ENCODE measurements at regions not wholly inside any gene's neighbourhood (a gene's known extent, or its start where the extent isn't known, plus 50 kb on each side); places are given as distances from the start of the nearest gene placed in this dataset.

DNA sequence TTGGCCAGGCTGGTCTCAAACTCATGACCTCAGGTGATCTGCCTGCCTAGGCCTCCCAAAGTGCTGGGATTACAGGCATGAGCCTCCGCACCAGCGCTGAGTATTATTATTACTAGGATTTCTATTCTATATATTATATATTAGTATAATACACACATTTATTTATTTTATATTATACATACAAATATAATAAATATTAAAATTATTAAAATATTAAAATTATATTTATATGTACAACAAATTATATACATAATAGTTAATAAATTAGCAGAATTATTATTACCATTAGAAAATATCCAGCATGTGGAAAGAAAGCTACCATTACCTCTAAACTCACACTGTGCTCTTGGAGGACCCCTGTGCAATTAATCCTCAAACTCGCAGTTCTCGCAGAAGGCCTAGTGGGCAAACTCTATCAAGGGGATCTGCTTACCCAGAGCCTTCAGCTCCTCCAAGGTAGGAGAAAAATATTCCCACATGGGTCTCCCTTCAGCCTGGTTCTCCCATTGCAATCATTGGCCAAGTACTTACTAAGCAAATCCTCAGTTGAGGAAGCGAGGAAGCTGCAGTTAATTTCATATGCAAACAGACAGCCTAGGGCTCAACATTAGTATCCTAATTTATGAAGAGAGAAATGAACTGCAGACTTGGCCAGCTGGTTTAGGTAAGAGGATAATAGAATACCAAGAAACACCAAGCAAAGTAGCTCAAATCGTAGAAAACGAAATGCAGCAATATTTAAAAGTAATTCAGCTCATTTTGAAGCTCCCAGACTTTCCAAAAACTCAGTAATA is 241.4 kb upstream of the IRX5 start:
- Histone ChIP-seq H3K36me3 (ENCODE audit: control insufficient read depth, insufficient read depth, low read length) (no peaks in the 10 kb centered on the region), H3K27me3 (ENCODE audit: control insufficient read depth, insufficient read depth, low read length) (no peaks in the 10 kb centered on the region), H3K27ac (ENCODE audit: low read length) (no peak overlapping the region), H3K4me1 (ENCODE audit: control insufficient read depth, insufficient read depth, low read length) (no peaks in the 10 kb centered on the region), H3K4me3 (ENCODE audit: low read length) (no peak overlapping the region), H3K9me3 (ENCODE audit: control insufficient read depth, low read depth, low read length) (no peaks in the 10 kb centered on the region)
- 100% methylated on average over 1 of the region's 7 CpGs for WGBS (ENCODE audit: insufficient coverage, low lambda C conversion rate)
- DNase-seq: no peak

DNA sequence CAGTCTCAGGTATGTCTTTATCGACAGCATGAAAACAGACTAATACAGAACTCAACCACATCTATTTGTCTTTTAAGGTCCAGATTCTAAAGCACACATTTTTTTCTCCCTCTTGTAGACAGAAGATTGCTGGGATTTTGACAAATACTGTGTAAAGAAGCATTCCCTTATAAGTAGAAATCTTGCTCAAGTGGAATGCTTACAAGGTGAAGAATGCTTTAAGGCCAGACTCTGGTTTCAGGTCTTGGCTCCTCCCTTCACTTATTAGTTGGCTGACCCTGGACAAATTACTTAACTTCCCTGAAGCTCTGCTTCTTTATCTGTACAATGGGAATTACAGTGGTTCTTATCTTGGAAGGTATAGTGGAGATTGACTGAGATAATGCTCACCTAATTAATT is 242.3 kb upstream of the IRX5 start:
- Histone ChIP-seq H3K4me3 (ENCODE audit: low read length) (no peak overlapping the region), H3K36me3 (ENCODE audit: control insufficient read depth, insufficient read depth, low read length) (no peaks in the 10 kb centered on the region), H3K4me1 (ENCODE audit: control insufficient read depth, insufficient read depth, low read length) (no peaks in the 10 kb centered on the region), H3K27me3 (ENCODE audit: control insufficient read depth, insufficient read depth, low read length) (no peaks in the 10 kb centered on the region), H3K27ac (ENCODE audit: low read length) (no peak overlapping the region), H3K9me3 (ENCODE audit: control insufficient read depth, low read depth, low read length) (no peaks in the 10 kb centered on the region)
- no peak for DNase-seq
- WGBS (ENCODE audit: insufficient coverage, low lambda C conversion rate): no CpG with 5 or more reads among the region's 1 CpG

DNA sequence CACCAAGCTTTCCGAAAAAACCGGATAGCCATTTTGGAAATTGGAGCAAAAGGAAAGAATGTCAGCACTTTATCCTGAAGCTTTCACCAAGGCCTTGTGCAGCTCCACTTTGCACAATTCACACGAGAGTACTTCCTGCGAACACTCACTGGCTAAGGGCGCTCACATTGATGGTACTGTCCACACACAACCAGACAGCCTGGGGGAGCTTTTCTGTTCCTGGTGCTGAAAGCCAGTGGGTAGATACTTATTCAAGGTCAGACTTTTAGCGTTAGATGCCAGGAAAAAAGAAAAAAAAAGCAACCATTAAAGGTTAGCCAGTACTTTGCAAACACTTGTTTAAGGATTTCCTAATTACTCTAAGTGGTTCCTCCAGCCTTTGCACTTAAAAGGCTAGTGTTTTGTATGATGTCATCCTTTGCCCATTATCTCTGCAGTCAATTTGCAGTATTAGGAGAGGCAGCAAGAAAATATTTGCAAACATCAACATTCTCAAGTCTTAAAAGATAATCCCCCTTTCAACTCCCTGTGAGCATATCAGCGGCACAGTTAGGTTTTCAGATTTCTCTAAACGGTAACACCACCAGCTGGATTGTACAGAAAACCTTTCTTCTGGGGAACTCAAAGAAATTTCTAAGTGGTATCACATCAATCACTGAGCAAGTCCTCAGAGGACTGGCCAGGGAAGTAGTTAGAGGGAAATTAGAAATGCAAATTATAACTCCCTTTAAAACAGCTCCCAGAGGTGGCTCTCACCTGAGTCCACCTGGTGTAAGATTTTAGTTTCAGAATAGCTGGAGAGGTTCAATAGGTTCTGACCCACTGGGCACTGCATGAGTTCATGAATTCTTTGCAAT is 243.4 kb upstream of the IRX5 start:
- Histone ChIP-seq H3K9me3 (ENCODE audit: control insufficient read depth, low read depth, low read length) (no peaks in the 10 kb centered on the region), H3K27ac (ENCODE audit: low read length) (no peak overlapping the region), H3K4me3 (ENCODE audit: low read length) (no peak overlapping the region), H3K27me3 (ENCODE audit: control insufficient read depth, insufficient read depth, low read length) (no peaks in the 10 kb centered on the region), H3K4me1 (ENCODE audit: control insufficient read depth, insufficient read depth, low read length) (no peaks in the 10 kb centered on the region), H3K36me3 (ENCODE audit: control insufficient read depth, insufficient read depth, low read length) (no peaks in the 10 kb centered on the region)
- 0% methylated on average over 1 of the region's 8 CpGs for WGBS (ENCODE audit: insufficient coverage, low lambda C conversion rate)
- no peak for DNase-seq

DNA sequence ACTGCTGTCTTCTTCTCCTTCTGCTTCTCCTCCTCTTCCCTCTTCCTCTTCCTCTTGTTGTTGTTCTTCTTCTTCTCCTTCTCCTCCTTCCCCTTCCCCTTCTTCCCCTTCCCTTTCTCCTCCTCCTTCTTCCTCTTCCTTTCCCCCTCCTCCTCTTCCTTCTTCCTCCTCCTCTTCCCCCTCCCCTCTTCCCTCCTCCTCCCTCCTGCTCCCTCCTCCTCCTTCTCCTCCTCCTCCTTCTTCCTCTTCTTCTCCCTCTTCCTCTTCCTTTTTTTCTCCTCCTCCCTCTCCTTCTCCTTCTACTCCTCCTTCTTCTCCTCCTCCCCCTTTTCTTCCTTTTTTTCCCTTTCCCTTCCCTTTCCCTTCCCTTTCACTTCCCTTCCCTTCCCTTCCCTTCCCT is 245.0 kb upstream of the IRX5 start:
- no peak for DNase-seq
- Histone ChIP-seq H3K4me1 (ENCODE audit: control insufficient read depth, insufficient read depth, low read length) (no peaks in the 10 kb centered on the region), H3K36me3 (ENCODE audit: control insufficient read depth, insufficient read depth, low read length) (no peaks in the 10 kb centered on the region), H3K9me3 (ENCODE audit: control insufficient read depth, low read depth, low read length) (no peaks in the 10 kb centered on the region), H3K27ac (ENCODE audit: low read length) (no peak overlapping the region), H3K27me3 (ENCODE audit: control insufficient read depth, insufficient read depth, low read length) (no peaks in the 10 kb centered on the region), H3K4me3 (ENCODE audit: low read length) (no peak overlapping the region)

DNA sequence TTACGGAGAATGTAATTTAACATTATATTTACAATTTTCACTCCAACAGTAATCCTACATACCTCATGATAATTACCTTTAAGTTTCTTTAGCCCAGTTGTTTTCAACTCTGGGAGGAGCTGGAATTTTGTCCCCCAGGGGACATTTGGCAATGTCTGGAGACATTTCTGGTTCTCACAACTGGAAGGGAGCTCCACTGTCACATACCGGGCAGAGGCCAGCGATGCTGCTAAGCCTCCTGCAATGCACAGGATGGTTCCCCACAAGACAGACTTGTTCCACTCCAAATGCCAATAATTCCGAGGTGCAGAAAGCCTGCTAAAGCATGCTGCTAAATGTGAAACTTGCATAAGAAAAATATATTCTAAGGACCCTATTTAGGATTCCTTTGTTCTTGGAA is 251.1 kb upstream of the IRX5 start:
- Histone ChIP-seq H3K4me1 (ENCODE audit: control insufficient read depth, insufficient read depth, low read length) (no peaks in the 10 kb centered on the region), H3K27ac (ENCODE audit: low read length) (no peak overlapping the region), H3K36me3 (ENCODE audit: control insufficient read depth, insufficient read depth, low read length) (no peaks in the 10 kb centered on the region), H3K4me3 (ENCODE audit: low read length) (no peak overlapping the region), H3K9me3 (ENCODE audit: control insufficient read depth, low read depth, low read length) (no peaks in the 10 kb centered on the region), H3K27me3 (ENCODE audit: control insufficient read depth, insufficient read depth, low read length) (no peaks in the 10 kb centered on the region)
- DNase-seq: no peak
- WGBS (ENCODE audit: insufficient coverage, low lambda C conversion rate): 100% methylated on average over 1 of the region's 4 CpGs

- Histone ChIP-seq H3K27ac (ENCODE audit: low read length) (no peak overlapping the region), H3K4me1 (ENCODE audit: control insufficient read depth, insufficient read depth, low read length) (no peaks in the 10 kb centered on the region), H3K36me3 (ENCODE audit: control insufficient read depth, insufficient read depth, low read length) (no peaks in the 10 kb centered on the region), H3K4me3 (ENCODE audit: low read length) (no peak overlapping the region), H3K9me3 (ENCODE audit: control insufficient read depth, low read depth, low read length) (no peaks in the 10 kb centered on the region), H3K27me3 (ENCODE audit: control insufficient read depth, insufficient read depth, low read length) (no peaks in the 10 kb centered on the region)
- 90% methylated on average over 3 of the region's 6 CpGs for WGBS (ENCODE audit: insufficient coverage, low lambda C conversion rate)
- no peak for DNase-seq
Measured at GRCh38 chr16:54677308-54677950, 253.2 kb upstream of the IRX5 start.

GRCh38 chr16:54673313-54673712 is 257.4 kb upstream of the IRX5 start:
- no peaks in the 10 kb centered on the region for H3K36me3 ChIP-seq (ENCODE audit: control insufficient read depth, insufficient read depth, low read length)
- H3K27me3 ChIP-seq (ENCODE audit: control insufficient read depth, insufficient read depth, low read length): no peaks in the 10 kb centered on the region
- no peak overlapping the region for H3K4me3 ChIP-seq (ENCODE audit: low read length)
- H3K27ac ChIP-seq (ENCODE audit: low read length): no peak overlapping the region
- no peak for DNase-seq
- no peaks in the 10 kb centered on the region for H3K9me3 ChIP-seq (ENCODE audit: control insufficient read depth, low read depth, low read length)
- no CpG with 5 or more reads among the region's 1 CpG for WGBS (ENCODE audit: insufficient coverage, low lambda C conversion rate)
- no peaks in the 10 kb centered on the region for H3K4me1 ChIP-seq (ENCODE audit: control insufficient read depth, insufficient read depth, low read length)

GRCh38 chr16:54672500-54672899 is 258.2 kb upstream of the IRX5 start:
- Histone ChIP-seq H3K36me3 (ENCODE audit: control insufficient read depth, insufficient read depth, low read length) (no peaks in the 10 kb centered on the region), H3K9me3 (ENCODE audit: control insufficient read depth, low read depth, low read length) (no peaks in the 10 kb centered on the region), H3K4me1 (ENCODE audit: control insufficient read depth, insufficient read depth, low read length) (no peaks in the 10 kb centered on the region), H3K27ac (ENCODE audit: low read length) (no peak overlapping the region), H3K4me3 (ENCODE audit: low read length) (no peak overlapping the region), H3K27me3 (ENCODE audit: control insufficient read depth, insufficient read depth, low read length) (no peaks in the 10 kb centered on the region)
- WGBS (ENCODE audit: insufficient coverage, low lambda C conversion rate): no CpG with 5 or more reads among the region's 1 CpG
- DNase-seq: no peak

DNA sequence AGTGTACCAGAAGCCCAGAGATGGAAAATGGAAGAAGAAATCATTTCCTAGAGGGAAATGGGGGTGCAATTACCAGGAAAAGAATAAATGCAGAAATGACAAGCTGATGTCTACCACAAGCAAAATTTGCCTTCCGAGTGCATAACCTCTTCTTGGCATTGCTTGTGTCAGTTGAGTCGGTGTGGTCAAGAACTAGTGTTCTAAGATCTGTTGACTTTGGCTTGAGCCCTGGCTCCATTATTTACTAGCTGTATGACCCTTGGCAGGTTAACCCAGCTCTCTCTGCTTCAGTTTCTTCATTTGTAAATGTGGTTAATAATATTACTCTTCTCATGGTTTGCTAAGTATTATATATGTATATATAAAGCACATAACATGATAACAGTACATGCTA is 273.0 kb upstream of the IRX5 start:
- no peaks in the 10 kb centered on the region for H3K36me3 ChIP-seq (ENCODE audit: control insufficient read depth, insufficient read depth, low read length)
- DNase-seq: no peak
- no CpG with 5 or more reads among the region's 2 CpGs for WGBS (ENCODE audit: insufficient coverage, low lambda C conversion rate)
- peaks cover 5% of the 10 kb centered on the region for H3K27me3 ChIP-seq (ENCODE audit: control insufficient read depth, insufficient read depth, low read length)
- no peaks in the 10 kb centered on the region for H3K4me1 ChIP-seq (ENCODE audit: control insufficient read depth, insufficient read depth, low read length)
- no peak overlapping the region for H3K4me3 ChIP-seq (ENCODE audit: low read length)
- H3K27ac ChIP-seq (ENCODE audit: low read length): no peak overlapping the region
- no peaks in the 10 kb centered on the region for H3K9me3 ChIP-seq (ENCODE audit: control insufficient read depth, low read depth, low read length)

DNA sequence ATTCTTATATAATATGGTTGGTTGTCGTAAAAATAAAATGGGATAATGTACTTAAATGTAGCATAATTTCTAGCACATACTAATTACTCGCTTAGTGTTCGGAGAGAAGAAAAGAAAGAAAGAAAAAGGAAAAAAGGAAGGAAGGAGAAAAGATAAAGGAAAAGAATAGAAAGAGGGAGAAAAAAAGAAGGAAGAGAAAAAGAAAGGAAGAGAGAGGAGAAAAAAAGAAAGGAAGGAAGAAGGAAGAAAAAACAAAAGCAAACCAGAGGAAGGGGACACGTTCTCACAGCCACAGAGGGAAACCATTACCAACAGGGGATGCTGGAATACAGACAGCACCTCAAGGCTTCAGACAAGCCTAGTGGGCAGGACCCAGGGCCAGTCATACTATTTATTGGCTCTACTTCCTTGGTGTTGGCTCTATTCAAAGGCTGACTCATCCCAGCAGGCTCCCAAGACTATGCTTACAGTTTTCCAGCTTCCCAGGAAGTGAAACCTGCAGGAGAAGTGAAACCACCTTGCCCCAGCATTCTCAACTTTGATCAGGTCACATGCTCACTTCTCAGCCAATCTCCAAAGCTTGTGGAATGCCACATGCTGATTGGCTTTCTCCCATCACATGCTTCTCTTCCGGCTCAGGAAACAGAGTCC is 273.5 kb upstream of the IRX5 start:
- H3K36me3 ChIP-seq (ENCODE audit: control insufficient read depth, insufficient read depth, low read length): no peaks in the 10 kb centered on the region
- no peaks in the 10 kb centered on the region for H3K4me1 ChIP-seq (ENCODE audit: control insufficient read depth, insufficient read depth, low read length)
- no peak overlapping the region for H3K4me3 ChIP-seq (ENCODE audit: low read length)
- H3K27ac ChIP-seq (ENCODE audit: low read length): no peak overlapping the region
- DNase-seq: peak; percentile 13 to 37
- no peaks in the 10 kb centered on the region for H3K9me3 ChIP-seq (ENCODE audit: control insufficient read depth, low read depth, low read length)
- 98% methylated on average over 3 of the region's 5 CpGs for WGBS (ENCODE audit: insufficient coverage, low lambda C conversion rate)
- peaks cover 10% of the 10 kb centered on the region for H3K27me3 ChIP-seq (ENCODE audit: control insufficient read depth, insufficient read depth, low read length)

Measured in large intestine (tissue), 3 donors.